ENCODE measurements at regions not wholly inside any gene's neighbourhood (a gene's known extent, or its start where the extent isn't known, plus 50 kb on each side); places are given as distances from the start of the nearest gene placed in this dataset.

DNA sequence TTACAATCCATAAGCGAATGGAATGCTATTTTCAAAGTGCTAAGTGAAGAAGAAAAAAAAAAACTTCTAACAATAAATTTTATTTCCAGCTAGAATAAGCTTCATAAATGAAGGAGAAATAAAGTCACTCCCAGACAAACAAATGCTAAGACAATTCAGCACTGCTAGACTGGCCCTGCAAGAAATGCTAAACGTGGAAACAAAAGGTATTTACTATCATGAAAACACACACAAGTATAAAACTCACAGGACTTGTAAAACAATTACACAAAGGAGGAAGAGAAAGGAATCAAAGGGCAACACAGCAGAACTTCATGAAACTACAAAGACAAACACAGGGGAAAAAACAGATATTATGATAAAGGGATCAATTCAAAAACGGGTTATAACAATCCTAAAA, 85.8 kb upstream of the NELL2 start:
- no peak for DNase-seq

DNA sequence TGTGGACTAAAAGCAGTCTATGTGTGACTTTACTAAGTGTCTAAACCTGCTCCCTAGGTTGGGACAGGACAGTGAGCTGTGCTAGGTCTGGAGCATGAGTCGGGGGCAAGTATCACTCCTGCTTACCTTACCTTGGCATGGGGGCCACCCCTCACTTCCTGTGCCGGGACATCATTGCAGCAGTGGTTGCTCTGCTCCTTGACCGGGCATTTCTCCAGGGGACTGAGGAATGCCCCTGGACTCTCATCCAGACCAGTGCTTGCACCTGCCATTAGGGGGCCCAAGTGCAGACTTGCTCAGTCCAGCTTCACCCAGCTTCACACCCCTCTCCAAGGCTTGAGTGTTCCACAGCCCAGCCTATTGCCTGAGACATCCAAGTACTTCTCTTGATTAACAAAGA, 84.7 kb upstream of the NELL2 start:
- DNase-seq = no peak

GRCh38 chr12:44960423-44960822, 84.3 kb upstream of the NELL2 start:
- no peak for DNase-seq

DNA sequence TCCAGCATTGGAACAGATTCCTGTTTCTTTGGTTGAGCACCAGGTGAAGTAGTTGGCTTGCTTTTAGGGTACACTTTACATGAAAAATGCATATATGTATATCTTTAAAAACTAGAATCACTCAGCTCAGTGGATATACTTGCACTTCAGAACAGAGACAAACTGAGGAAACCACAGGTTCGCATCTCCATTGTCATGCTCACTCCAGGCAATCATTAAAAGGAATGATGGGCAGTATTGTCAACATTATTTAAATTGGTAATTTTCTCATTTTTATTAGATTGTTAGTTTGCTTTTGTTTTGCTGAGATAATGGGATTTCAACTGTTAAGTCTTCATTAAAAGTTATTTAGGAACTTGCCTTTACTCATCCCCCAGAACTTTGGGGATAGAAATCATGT, 71.0 kb upstream of the NELL2 start:
- no peak for DNase-seq

- no peak for DNase-seq
Measured at GRCh38 chr12:44942714-44943113, 66.6 kb upstream of the NELL2 start.

- DNase-seq = peak in 3 of 6 experiments; percentile 25 to 79 (median 64)
Measured at GRCh38 chr12:44930972-44931600, 55.0 kb upstream of the NELL2 start.

GRCh38 chr12:44929236-44929885, 53.2 kb upstream of the NELL2 start:
- DNase-seq = no peak
